IPS-20b (cell line): ENCODE measurements at regions not wholly inside any gene's neighbourhood (a gene's known extent, or its start where the extent isn't known, plus 50 kb on each side); places are given as distances from the start of the nearest gene placed in this dataset.

Experiments used
- H3K27ac ChIP-seq: one replicate; pipeline ENCODE4 v1.5.1; 2013; ENCODE audit warnings: low read length
- H3K27me3 ChIP-seq: 2 replicates; pipeline ENCODE4 v1.6.1; 2013; ENCODE audit warnings: mild to moderate bottlenecking, low read length, inconsistent platforms; ENCODE audit not compliant: insufficient read depth
- H3K36me3 ChIP-seq: 2 replicates; pipeline ENCODE4 v1.6.1; 2013; ENCODE audit warnings: low read depth, mild to moderate bottlenecking, inconsistent platforms, low read length, moderate library complexity; ENCODE audit not compliant: insufficient read depth
- H3K4me1 ChIP-seq: 2 replicates; pipeline ENCODE4 v1.6.1; 2013; ENCODE audit warnings: mild to moderate bottlenecking, control low read depth, inconsistent platforms, low read length, moderate library complexity; ENCODE audit not compliant: insufficient read depth
- H3K4me3 ChIP-seq: 2 replicates; pipeline ENCODE4 v1.5.1; 2013; ENCODE audit warnings: mild to moderate bottlenecking, low read length, inconsistent platforms
- H3K9ac ChIP-seq: 2 replicates; pipeline ENCODE4 v1.6.1; 2013; ENCODE audit warnings: low read depth, mild to moderate bottlenecking, inconsistent platforms, low read length, moderate library complexity
- H3K9me3 ChIP-seq: 2 replicates; pipeline ENCODE4 v1.6.1; 2013; ENCODE audit warnings: mild to moderate bottlenecking, low read depth, low read length, inconsistent platforms; ENCODE audit not compliant: insufficient read depth

GRCh38 chr14:34099635-34100034 lies 148.8 kb upstream of the EGLN3 start:
- H3K9ac ChIP-seq, result no peak overlapping the region

GRCh38 chr14:34098985-34099349 lies 148.1 kb upstream of the EGLN3 start:
- H3K4me1 ChIP-seq, result no peaks in the 10 kb centered on the region
- H3K9ac ChIP-seq, result no peak overlapping the region
- H3K36me3 ChIP-seq, result no peaks in the 10 kb centered on the region
- H3K27me3 ChIP-seq, result no peaks in the 10 kb centered on the region
- no peaks in the 10 kb centered on the region for H3K9me3 ChIP-seq
- no peak overlapping the region for H3K4me3 ChIP-seq
- no peak overlapping the region for H3K27ac ChIP-seq

More at GRCh38 chr14:34099635-34100034, 148.8 kb upstream of the EGLN3 start:
- Histone ChIP-seq H3K27ac (no peak overlapping the region), H3K27me3 (no peaks in the 10 kb centered on the region), H3K9me3 (no peaks in the 10 kb centered on the region), H3K4me3 (no peak overlapping the region), H3K4me1 (no peaks in the 10 kb centered on the region), H3K36me3 (no peaks in the 10 kb centered on the region)

- no peaks in the 10 kb centered on the region for H3K9me3 ChIP-seq
- no peak overlapping the region for H3K4me3 ChIP-seq
- no peaks in the 10 kb centered on the region for H3K36me3 ChIP-seq
- no peak overlapping the region for H3K9ac ChIP-seq
- H3K4me1 ChIP-seq, result no peaks in the 10 kb centered on the region
- H3K27ac ChIP-seq, result no peak overlapping the region
- no peaks in the 10 kb centered on the region for H3K27me3 ChIP-seq
Observed at GRCh38 chr14:34098045-34098984, 147.4 kb upstream of the EGLN3 start.

- no peaks in the 10 kb centered on the region for H3K4me1 ChIP-seq
- H3K4me3 ChIP-seq, result no peak overlapping the region
- no peaks in the 10 kb centered on the region for H3K36me3 ChIP-seq
- no peaks in the 10 kb centered on the region for H3K27me3 ChIP-seq
- no peak overlapping the region for H3K27ac ChIP-seq
- no peak overlapping the region for H3K9ac ChIP-seq
- H3K9me3 ChIP-seq, result no peaks in the 10 kb centered on the region
Observed at GRCh38 chr14:34097644-34098043, 146.8 kb upstream of the EGLN3 start.

- no peaks in the 10 kb centered on the region for H3K4me1 ChIP-seq
- no peak overlapping the region for H3K27ac ChIP-seq
- H3K36me3 ChIP-seq, result no peaks in the 10 kb centered on the region
- no peaks in the 10 kb centered on the region for H3K9me3 ChIP-seq
- H3K4me3 ChIP-seq, result no peak overlapping the region
- no peak overlapping the region for H3K9ac ChIP-seq
- no peaks in the 10 kb centered on the region for H3K27me3 ChIP-seq
Observed at GRCh38 chr14:34094384-34094783, 143.5 kb upstream of the EGLN3 start.

- Histone ChIP-seq H3K9me3 (no peaks in the 10 kb centered on the region), H3K27me3 (no peaks in the 10 kb centered on the region), H3K4me1 (no peaks in the 10 kb centered on the region), H3K36me3 (no peaks in the 10 kb centered on the region), H3K9ac (no peak overlapping the region), H3K4me3 (no peak overlapping the region), H3K27ac (no peak overlapping the region)
Observed at GRCh38 chr14:34093883-34094282, 143.0 kb upstream of the EGLN3 start.

- H3K27ac ChIP-seq, result no peak overlapping the region
- no peak overlapping the region for H3K9ac ChIP-seq
- H3K4me3 ChIP-seq, result no peak overlapping the region
- no peaks in the 10 kb centered on the region for H3K36me3 ChIP-seq
- no peaks in the 10 kb centered on the region for H3K4me1 ChIP-seq
- no peaks in the 10 kb centered on the region for H3K27me3 ChIP-seq
- H3K9me3 ChIP-seq, result no peaks in the 10 kb centered on the region
Observed at GRCh38 chr14:34090451-34090850, 139.6 kb upstream of the EGLN3 start.

GRCh38 chr14:34088914-34089313 lies 138.0 kb upstream of the EGLN3 start:
- H3K4me3 ChIP-seq, result no peak overlapping the region
- H3K9me3 ChIP-seq, result no peaks in the 10 kb centered on the region
- H3K4me1 ChIP-seq, result no peaks in the 10 kb centered on the region
- no peaks in the 10 kb centered on the region for H3K36me3 ChIP-seq
- no peak overlapping the region for H3K27ac ChIP-seq
- no peak overlapping the region for H3K9ac ChIP-seq
- H3K27me3 ChIP-seq, result no peaks in the 10 kb centered on the region

GRCh38 chr14:34087571-34087970 lies 136.7 kb upstream of the EGLN3 start:
- Histone ChIP-seq H3K27ac (no peak overlapping the region), H3K36me3 (no peaks in the 10 kb centered on the region), H3K9me3 (no peaks in the 10 kb centered on the region), H3K4me1 (no peaks in the 10 kb centered on the region), H3K27me3 (no peaks in the 10 kb centered on the region), H3K9ac (no peak overlapping the region), H3K4me3 (no peak overlapping the region)

GRCh38 chr14:34086223-34086757 lies 135.4 kb upstream of the EGLN3 start:
- H3K36me3 ChIP-seq, result no peaks in the 10 kb centered on the region
- H3K4me3 ChIP-seq, result no peak overlapping the region
- no peak overlapping the region for H3K27ac ChIP-seq
- peaks cover 3% of the 10 kb centered on the region; the same call in 1 of the 2 replicates for H3K4me1 ChIP-seq
- no peak overlapping the region for H3K9ac ChIP-seq
- no peaks in the 10 kb centered on the region for H3K27me3 ChIP-seq
- no peaks in the 10 kb centered on the region for H3K9me3 ChIP-seq

GRCh38 chr14:34085695-34086094 lies 134.8 kb upstream of the EGLN3 start:
- Histone ChIP-seq H3K9ac (no peak overlapping the region), H3K4me3 (no peak overlapping the region), H3K27me3 (no peaks in the 10 kb centered on the region), H3K36me3 (no peaks in the 10 kb centered on the region), H3K9me3 (no peaks in the 10 kb centered on the region), H3K4me1 (peaks cover 4% of the 10 kb centered on the region; the same call in 1 of the 2 replicates), H3K27ac (no peak overlapping the region)

- H3K9ac ChIP-seq, result no peak overlapping the region
- no peaks in the 10 kb centered on the region for H3K27me3 ChIP-seq
- no peak overlapping the region for H3K27ac ChIP-seq
- H3K36me3 ChIP-seq, result no peaks in the 10 kb centered on the region
- peaks cover 8% of the 10 kb centered on the region; the same call in 1 of the 2 replicates for H3K4me1 ChIP-seq
- no peak overlapping the region for H3K4me3 ChIP-seq
- H3K9me3 ChIP-seq, result no peaks in the 10 kb centered on the region
Observed at GRCh38 chr14:34081576-34082136, 130.8 kb upstream of the EGLN3 start.
